ENCODE measurements at regions not wholly inside any gene's neighbourhood (a gene's known extent, or its start where the extent isn't known, plus 50 kb on each side); places are given as distances from the start of the nearest gene placed in this dataset.

DNA sequence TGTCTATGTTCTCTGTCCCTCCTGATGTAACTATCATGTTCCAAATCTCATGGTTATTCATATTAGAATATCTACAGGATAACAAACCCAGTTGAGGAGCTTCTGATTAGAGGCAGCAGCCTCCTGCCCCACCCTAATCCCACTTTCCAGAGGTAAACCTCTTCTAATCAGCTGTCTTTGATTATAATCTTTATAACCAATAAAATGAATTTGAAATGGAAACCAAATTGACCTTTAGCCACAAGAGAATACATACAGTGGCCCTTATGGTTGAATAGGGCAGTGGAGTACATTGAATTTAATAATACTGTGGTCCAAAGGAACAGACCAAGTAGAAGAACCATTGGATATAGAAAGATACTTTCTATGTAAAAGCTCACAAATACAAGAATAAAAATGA is 281.3 kb upstream of the UMPS start:
- TF ChIP-seq, protein P1, sequence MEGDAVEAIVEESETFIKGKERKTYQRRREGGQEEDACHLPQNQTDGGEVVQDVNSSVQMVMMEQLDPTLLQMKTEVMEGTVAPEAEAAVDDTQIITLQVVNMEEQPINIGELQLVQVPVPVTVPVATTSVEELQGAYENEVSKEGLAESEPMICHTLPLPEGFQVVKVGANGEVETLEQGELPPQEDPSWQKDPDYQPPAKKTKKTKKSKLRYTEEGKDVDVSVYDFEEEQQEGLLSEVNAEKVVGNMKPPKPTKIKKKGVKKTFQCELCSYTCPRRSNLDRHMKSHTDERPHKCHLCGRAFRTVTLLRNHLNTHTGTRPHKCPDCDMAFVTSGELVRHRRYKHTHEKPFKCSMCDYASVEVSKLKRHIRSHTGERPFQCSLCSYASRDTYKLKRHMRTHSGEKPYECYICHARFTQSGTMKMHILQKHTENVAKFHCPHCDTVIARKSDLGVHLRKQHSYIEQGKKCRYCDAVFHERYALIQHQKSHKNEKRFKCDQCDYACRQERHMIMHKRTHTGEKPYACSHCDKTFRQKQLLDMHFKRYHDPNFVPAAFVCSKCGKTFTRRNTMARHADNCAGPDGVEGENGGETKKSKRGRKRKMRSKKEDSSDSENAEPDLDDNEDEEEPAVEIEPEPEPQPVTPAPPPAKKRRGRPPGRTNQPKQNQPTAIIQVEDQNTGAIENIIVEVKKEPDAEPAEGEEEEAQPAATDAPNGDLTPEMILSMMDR (conservative IDR thresholded peaks at IDR 0.05; ENCODE audit: low read depth, low read length): no peak
- no peak overlapping the region for H3K27ac ChIP-seq
- H3K27me3 ChIP-seq (ENCODE audit: insufficient read depth, low read depth): no peaks in the 10 kb centered on the region
- no peak overlapping the region for H2AFZ ChIP-seq (ENCODE audit: low read depth)
- no peaks in the 10 kb centered on the region for H3K4me1 ChIP-seq (ENCODE audit: low read depth, poor library complexity, severe bottlenecking)
- H3K36me3 ChIP-seq (ENCODE audit: insufficient read depth): no peaks in the 10 kb centered on the region
- no peaks in the 10 kb centered on the region for H4K20me1 ChIP-seq (ENCODE audit: insufficient read depth)
- no peak overlapping the region for H3K4me3 ChIP-seq (IDR thresholded peaks at IDR 0.05; ENCODE audit: insufficient read depth, low read depth, low read length)
- H3K9ac ChIP-seq: no peak overlapping the region
- no peak overlapping the region for H3K4me2 ChIP-seq
- H3K79me2 ChIP-seq (ENCODE audit: insufficient read depth, low read depth): no peaks in the 10 kb centered on the region

DNA sequence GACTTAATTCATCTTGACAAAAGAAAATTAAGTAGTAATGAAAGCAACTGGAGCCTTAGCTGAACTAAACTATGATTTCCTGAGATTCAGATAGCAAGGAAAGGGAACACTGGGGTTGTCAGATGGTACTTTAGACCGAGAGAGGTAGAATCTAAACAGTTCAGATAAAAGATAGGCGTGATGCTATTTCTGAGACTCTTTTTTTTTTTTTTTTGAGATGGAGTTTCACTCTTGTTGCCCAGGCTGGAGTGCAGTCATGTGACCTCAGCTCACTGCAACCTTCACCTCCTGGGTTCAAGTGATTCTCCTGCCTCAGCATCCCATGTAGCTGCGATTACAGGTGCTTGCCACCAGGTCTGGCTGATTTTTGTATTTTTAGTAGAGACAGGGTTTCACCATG is 279.9 kb upstream of the UMPS start:
- Histone ChIP-seq H3K4me2 (no peak overlapping the region), H2AFZ (ENCODE audit: low read depth) (no peak overlapping the region), H3K27ac (no peak overlapping the region), H3K79me2 (ENCODE audit: insufficient read depth, low read depth) (no peaks in the 10 kb centered on the region), H3K4me3 (IDR thresholded peaks at IDR 0.05; ENCODE audit: insufficient read depth, low read depth, low read length) (no peak overlapping the region), H3K9ac (no peak overlapping the region), H3K36me3 (ENCODE audit: insufficient read depth) (no peaks in the 10 kb centered on the region), H3K27me3 (ENCODE audit: insufficient read depth, low read depth) (no peaks in the 10 kb centered on the region), H4K20me1 (ENCODE audit: insufficient read depth) (no peaks in the 10 kb centered on the region), H3K4me1 (ENCODE audit: low read depth, poor library complexity, severe bottlenecking) (no peaks in the 10 kb centered on the region)
- TF ChIP-seq, protein P1 (conservative IDR thresholded peaks at IDR 0.05; ENCODE audit: low read depth, low read length): no peak

DNA sequence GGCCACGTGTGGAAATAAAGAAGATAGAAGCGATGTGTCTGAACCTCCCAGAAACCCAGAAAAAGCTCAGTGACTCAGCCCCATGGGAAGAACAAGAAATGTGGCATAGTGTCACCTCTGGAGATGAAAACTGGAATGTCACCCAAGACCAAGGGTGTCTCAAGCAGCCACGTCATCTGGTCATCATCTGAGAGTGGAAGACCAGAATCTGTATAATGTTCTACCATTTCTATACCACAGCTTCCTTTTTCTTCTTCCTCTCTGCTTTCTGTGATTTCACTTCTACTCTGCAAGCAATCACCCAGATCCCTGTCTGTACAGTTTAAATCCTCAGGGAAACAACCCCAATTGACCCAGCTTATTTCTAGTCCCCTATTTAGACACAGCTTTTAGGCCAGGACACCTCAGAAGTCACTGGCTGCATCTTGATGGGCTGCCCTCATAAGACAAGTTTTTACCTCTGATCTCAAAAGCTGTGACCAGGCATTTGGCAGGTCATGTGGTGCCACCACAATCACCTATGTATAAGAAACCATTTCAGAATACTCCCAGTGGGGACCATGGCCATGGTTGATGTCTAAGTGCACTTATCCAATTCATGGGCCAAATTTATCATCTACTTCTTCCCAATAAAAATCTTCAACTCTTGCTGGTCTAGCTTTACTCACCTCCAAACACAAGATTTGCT is 278.5 kb upstream of the UMPS start:
- Histone ChIP-seq H3K4me2 (no peak overlapping the region), H3K9ac (no peak overlapping the region), H2AFZ (ENCODE audit: low read depth) (no peak overlapping the region), H3K36me3 (ENCODE audit: insufficient read depth) (no peaks in the 10 kb centered on the region), H4K20me1 (ENCODE audit: insufficient read depth) (no peaks in the 10 kb centered on the region), H3K4me1 (ENCODE audit: low read depth, poor library complexity, severe bottlenecking) (no peaks in the 10 kb centered on the region), H3K27ac (no peak overlapping the region), H3K79me2 (ENCODE audit: insufficient read depth, low read depth) (no peaks in the 10 kb centered on the region), H3K27me3 (ENCODE audit: insufficient read depth, low read depth) (no peaks in the 10 kb centered on the region), H3K4me3 (IDR thresholded peaks at IDR 0.05; ENCODE audit: insufficient read depth, low read depth, low read length) (no peak overlapping the region)
- TF ChIP-seq, protein P1 (conservative IDR thresholded peaks at IDR 0.05; ENCODE audit: low read depth, low read length): no peak

DNA sequence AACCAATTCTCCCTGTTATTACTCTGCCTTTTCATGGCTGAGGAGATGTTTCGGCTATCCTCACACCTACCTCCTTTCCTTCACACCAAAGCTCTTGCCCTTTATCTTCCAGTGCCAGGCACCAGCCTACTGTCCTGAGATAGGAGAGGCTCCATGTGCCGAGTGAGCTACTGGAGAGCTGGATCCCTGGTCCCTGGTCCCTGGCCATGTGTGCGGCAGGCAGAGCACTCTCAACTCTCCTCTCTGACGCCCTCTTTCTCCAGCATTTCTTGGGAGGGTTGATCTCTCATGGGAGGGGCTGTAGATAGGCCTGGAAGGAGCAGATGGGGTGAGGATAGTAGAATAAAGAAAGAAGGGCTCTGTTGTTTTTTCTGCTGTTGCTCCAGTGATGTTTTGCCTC is 277.1 kb upstream of the UMPS start:
- H2AFZ ChIP-seq (ENCODE audit: low read depth): no peak overlapping the region
- H3K36me3 ChIP-seq (ENCODE audit: insufficient read depth): no peaks in the 10 kb centered on the region
- H3K4me3 ChIP-seq (IDR thresholded peaks at IDR 0.05; ENCODE audit: insufficient read depth, low read depth, low read length): no peak overlapping the region
- TF ChIP-seq, protein P1 (conservative IDR thresholded peaks at IDR 0.05; ENCODE audit: low read depth, low read length): no peak
- H3K27ac ChIP-seq: no peak overlapping the region
- no peak overlapping the region for H3K4me2 ChIP-seq
- no peak overlapping the region for H3K9ac ChIP-seq
- H3K79me2 ChIP-seq (ENCODE audit: insufficient read depth, low read depth): no peaks in the 10 kb centered on the region
- H3K27me3 ChIP-seq (ENCODE audit: insufficient read depth, low read depth): no peaks in the 10 kb centered on the region
- no peaks in the 10 kb centered on the region for H4K20me1 ChIP-seq (ENCODE audit: insufficient read depth)
- H3K4me1 ChIP-seq (ENCODE audit: low read depth, poor library complexity, severe bottlenecking): no peaks in the 10 kb centered on the region

Data from KMS-11 (cell line).